ENCODE measurements at regions not wholly inside any gene's neighbourhood (a gene's known extent, or its start where the extent isn't known, plus 50 kb on each side); places are given as distances from the start of the nearest gene placed in this dataset.

DNA sequence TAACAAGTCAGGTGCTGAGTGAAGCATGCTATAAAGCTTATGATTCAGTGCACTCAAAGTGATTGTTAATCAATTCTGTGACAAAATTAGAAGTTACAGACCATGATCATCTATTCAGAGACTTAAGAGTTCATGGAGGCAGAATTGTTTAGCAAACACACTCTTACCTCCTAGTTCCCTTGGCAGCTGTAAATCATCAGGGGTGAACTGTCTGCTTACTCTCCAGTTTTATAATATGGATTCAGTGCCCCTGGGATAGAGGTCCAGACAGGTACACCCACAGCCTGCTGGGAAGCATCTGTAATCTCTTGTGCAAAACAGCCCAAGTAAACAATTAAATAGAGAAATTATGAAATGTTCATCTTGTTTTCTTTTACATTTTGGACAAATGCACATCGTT lies 835.0 kb upstream of the COBL start:
- TF ChIP-seq ELK1 (IDR thresholded peaks at IDR 0.05; ENCODE audit: borderline replicate concordance, low read depth, low read length), result no peak
- TF ChIP-seq POLR2A (IDR thresholded peaks at IDR 0.05; ENCODE audit: low read depth, low read length), result no peak
- TF ChIP-seq CHD1 (IDR thresholded peaks at IDR 0.05; ENCODE audit: low read depth, low read length), result no peak
- no peak for TF ChIP-seq MXI1 (IDR thresholded peaks at IDR 0.05; ENCODE audit: borderline replicate concordance, low read depth, low read length)
- TF ChIP-seq, protein P1, sequence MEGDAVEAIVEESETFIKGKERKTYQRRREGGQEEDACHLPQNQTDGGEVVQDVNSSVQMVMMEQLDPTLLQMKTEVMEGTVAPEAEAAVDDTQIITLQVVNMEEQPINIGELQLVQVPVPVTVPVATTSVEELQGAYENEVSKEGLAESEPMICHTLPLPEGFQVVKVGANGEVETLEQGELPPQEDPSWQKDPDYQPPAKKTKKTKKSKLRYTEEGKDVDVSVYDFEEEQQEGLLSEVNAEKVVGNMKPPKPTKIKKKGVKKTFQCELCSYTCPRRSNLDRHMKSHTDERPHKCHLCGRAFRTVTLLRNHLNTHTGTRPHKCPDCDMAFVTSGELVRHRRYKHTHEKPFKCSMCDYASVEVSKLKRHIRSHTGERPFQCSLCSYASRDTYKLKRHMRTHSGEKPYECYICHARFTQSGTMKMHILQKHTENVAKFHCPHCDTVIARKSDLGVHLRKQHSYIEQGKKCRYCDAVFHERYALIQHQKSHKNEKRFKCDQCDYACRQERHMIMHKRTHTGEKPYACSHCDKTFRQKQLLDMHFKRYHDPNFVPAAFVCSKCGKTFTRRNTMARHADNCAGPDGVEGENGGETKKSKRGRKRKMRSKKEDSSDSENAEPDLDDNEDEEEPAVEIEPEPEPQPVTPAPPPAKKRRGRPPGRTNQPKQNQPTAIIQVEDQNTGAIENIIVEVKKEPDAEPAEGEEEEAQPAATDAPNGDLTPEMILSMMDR (conservative IDR thresholded peaks at IDR 0.05; ENCODE audit: low read depth, low read length), result no peak
- no peak for TF ChIP-seq RCOR1 (IDR thresholded peaks at IDR 0.05; ENCODE audit: insufficient replicate concordance, low read length)
- TF ChIP-seq RFX5 (IDR thresholded peaks at IDR 0.05; ENCODE audit: low read depth, low read length), result no peak
